HEK293T (cell line): ENCODE measurements at regions not wholly inside any gene's neighbourhood (a gene's known extent, or its start where the extent isn't known, plus 50 kb on each side); places are given as distances from the start of the nearest gene placed in this dataset.

Experiments
- FOXA1 ChIP-seq: fragments of 450-650 bp; IDR thresholded peaks from 2 replicates; pipeline ENCODE4 v1.6.1; 2016; ENCODE audit warnings: mild to moderate bottlenecking
- FOXK2 ChIP-seq: fragments of 450-650 bp; IDR thresholded peaks from 2 replicates; pipeline ENCODE4 v1.6.1; 2016; ENCODE audit warnings: mild to moderate bottlenecking
- SUZ12 ChIP-seq: fragments of 450-650 bp; IDR thresholded peaks from 2 replicates; pipeline ENCODE4 v1.6.1; 2016; ENCODE audit warnings: mild to moderate bottlenecking

DNA sequence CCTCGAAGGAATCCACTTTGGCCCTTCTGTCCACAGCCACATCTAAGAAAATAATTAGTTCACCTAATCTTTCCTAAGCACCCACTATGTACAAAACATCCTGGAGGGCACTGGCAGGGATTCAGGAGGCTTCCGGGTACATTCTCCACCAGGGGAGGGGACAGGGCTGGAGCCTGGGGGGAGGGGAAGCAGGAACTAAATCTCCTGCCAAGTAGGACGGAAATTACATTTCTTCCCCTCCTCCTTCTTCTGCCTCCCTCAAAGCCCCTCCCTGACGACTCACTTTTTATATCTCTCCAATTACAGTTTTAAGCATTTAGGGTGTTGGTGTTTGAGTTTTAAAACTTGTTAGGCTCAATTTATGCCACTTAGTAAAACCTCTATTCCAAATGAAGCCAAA lies 203.1 kb downstream of the BCOR start:
- TF ChIP-seq FOXK2 (no peak), FOXA1 (no peak), SUZ12 (no peak)
